ENCODE measurements at regions not wholly inside any gene's neighbourhood (a gene's known extent, or its start where the extent isn't known, plus 50 kb on each side); places are given as distances from the start of the nearest gene placed in this dataset.
"Not testable (repeated sequence)": the region's sequence is repeated elsewhere in the genome, so short reads cannot be mapped to it uniquely, and the experiment has no call there.

- not testable (repeated sequence) for TF ChIP-seq POLR2A (IDR thresholded peaks at IDR 0.05); CTCF (IDR thresholded peaks at IDR 0.05 in 8 of 11, conservative IDR thresholded peaks at IDR 0.05 in 3 of 11)
These were observed 119.2 kb downstream of the SEPTIN14 start for GRCh38 chr7:55743454-55743717.
